Osteoblast (primary cell): ENCODE measurements at regions not wholly inside any gene's neighbourhood (a gene's known extent, or its start where the extent isn't known, plus 50 kb on each side); places are given as distances from the start of the nearest gene placed in this dataset.

Source experiments
- DNase-seq: peaks from one replicate; pipeline ENCODE4 v3.0.0; 2011; ENCODE audit warnings: low spot score, mixed read lengths; ENCODE audit not compliant: insufficient read length; ENCODE audit errors: missing footprints
- H2AFZ ChIP-seq: 2 replicates; pipeline ENCODE4 v1.6.0; 2011; ENCODE audit warnings: mild to moderate bottlenecking, low read length
- H3K27ac ChIP-seq: 2 replicates; pipeline ENCODE4 v1.5.1; 2011; ENCODE audit warnings: mild to moderate bottlenecking, low read depth, low read length, moderate library complexity
- H3K27me3 ChIP-seq: 2 replicates; pipeline ENCODE4 v1.6.0; 2012; ENCODE audit warnings: mild to moderate bottlenecking, control low read depth, inconsistent platforms, low read length, moderate library complexity; ENCODE audit not compliant: insufficient read depth
- H3K36me3 ChIP-seq: 2 replicates; pipeline ENCODE4 v1.5.1; 2011; ENCODE audit warnings: mild to moderate bottlenecking, low read length, control low read depth, moderate library complexity; ENCODE audit not compliant: insufficient read depth
- H3K4me1 ChIP-seq: 2 replicates; pipeline ENCODE4 v1.5.1; 2011; ENCODE audit warnings: mild to moderate bottlenecking, low read length, control low read depth, moderate library complexity; ENCODE audit not compliant: insufficient read depth
- H3K4me2 ChIP-seq: 2 replicates; pipeline ENCODE4 v1.6.0; 2011; ENCODE audit warnings: mild to moderate bottlenecking, low read length; ENCODE audit not compliant: insufficient read depth
- H3K4me3 ChIP-seq: fragments of 200-600 bp; sonication (generic); 3 replicates; pipeline ENCODE4 v1.5.1; 2012; ENCODE audit warnings: mild to moderate bottlenecking, low read length, inconsistent platforms; ENCODE audit not compliant: insufficient read depth
- H3K79me2 ChIP-seq: 2 replicates; pipeline ENCODE4 v1.6.0; 2012; ENCODE audit warnings: mild to moderate bottlenecking, low read length, control low read depth, inconsistent platforms; ENCODE audit not compliant: insufficient read depth
- H3K9me3 ChIP-seq: 2 replicates; pipeline ENCODE4 v1.5.1; 2011; ENCODE audit warnings: low read depth, low read length, control low read depth
- H4K20me1 ChIP-seq: 2 replicates; pipeline ENCODE4 v1.6.0; 2012; ENCODE audit warnings: mild to moderate bottlenecking, low read length, control low read depth; ENCODE audit not compliant: insufficient read depth
- CTCF ChIP-seq: IDR thresholded peaks from 2 replicates; pipeline ENCODE4 v1.5.1; 2011; ENCODE audit warnings: mild to moderate bottlenecking, low read depth, low read length, moderate library complexity; ENCODE audit errors: extremely low read depth

GRCh38 chr16:14354561-14355351, 275.3 kb downstream of the PARN start:
- Histone ChIP-seq H3K79me2 (no peaks in the 10 kb centered on the region), H3K4me1 (peaks cover 6% of the 10 kb centered on the region), H3K9me3 (no peaks in the 10 kb centered on the region), H3K4me3 (peak overlapping the region; percentile 62), H3K27me3 (no peaks in the 10 kb centered on the region), H3K36me3 (no peaks in the 10 kb centered on the region), H3K4me2 (peak overlapping the region; percentile 78), H4K20me1 (no peaks in the 10 kb centered on the region), H3K27ac (no peak overlapping the region), H2AFZ (no peak overlapping the region)
- no peak for DNase-seq
- TF ChIP-seq CTCF = no peak

- Histone ChIP-seq H3K36me3 (no peaks in the 10 kb centered on the region), H3K9me3 (no peaks in the 10 kb centered on the region), H3K4me3 (no peak overlapping the region), H2AFZ (no peak overlapping the region), H3K4me2 (no peak overlapping the region), H3K27ac (no peak overlapping the region), H3K79me2 (no peaks in the 10 kb centered on the region), H3K4me1 (peaks cover 6% of the 10 kb centered on the region), H4K20me1 (no peaks in the 10 kb centered on the region), H3K27me3 (no peaks in the 10 kb centered on the region)
- DNase-seq = no peak
- no peak for TF ChIP-seq CTCF
These were observed 276.7 kb downstream of the PARN start for GRCh38 chr16:14353340-14353739.

GRCh38 chr16:14351647-14352046, 278.4 kb downstream of the PARN start:
- H3K4me2 ChIP-seq = no peak overlapping the region
- TF ChIP-seq CTCF = no peak
- H3K27me3 ChIP-seq = no peaks in the 10 kb centered on the region
- H3K79me2 ChIP-seq = no peaks in the 10 kb centered on the region
- no peaks in the 10 kb centered on the region for H3K36me3 ChIP-seq
- H4K20me1 ChIP-seq = no peaks in the 10 kb centered on the region
- H3K9me3 ChIP-seq = no peaks in the 10 kb centered on the region
- peaks cover 6% of the 10 kb centered on the region for H3K4me1 ChIP-seq
- no peak overlapping the region for H2AFZ ChIP-seq
- DNase-seq = no peak
- H3K4me3 ChIP-seq = no peak overlapping the region
- H3K27ac ChIP-seq = no peak overlapping the region

- Histone ChIP-seq H2AFZ (no peak overlapping the region), H3K27ac (no peak overlapping the region), H3K4me2 (no peak overlapping the region), H3K36me3 (no peaks in the 10 kb centered on the region), H3K4me3 (no peak overlapping the region), H4K20me1 (no peaks in the 10 kb centered on the region), H3K79me2 (no peaks in the 10 kb centered on the region), H3K9me3 (no peaks in the 10 kb centered on the region), H3K4me1 (peaks cover 6% of the 10 kb centered on the region), H3K27me3 (no peaks in the 10 kb centered on the region)
- no peak for TF ChIP-seq CTCF
- DNase-seq = no peak
These were observed 279.4 kb downstream of the PARN start for GRCh38 chr16:14350626-14351025.
